ENCODE measurements at regions not wholly inside any gene's neighbourhood (a gene's known extent, or its start where the extent isn't known, plus 50 kb on each side); places are given as distances from the start of the nearest gene placed in this dataset.
"Not testable (repeated sequence)": the region's sequence is repeated elsewhere in the genome, so short reads cannot be mapped to it uniquely, and the experiment has no call there.

GRCh38 chr9:66152406-66152805, 415.5 kb downstream of the FOXD4L4 start:
- DNase-seq, result not testable (repeated sequence)

GRCh38 chr9:66153021-66153725, 416.2 kb downstream of the FOXD4L4 start:
- DNase-seq, result peak; percentile 32 to 66

- not testable (repeated sequence) for DNase-seq
Measured at GRCh38 chr9:66153971-66154691, 417.2 kb downstream of the FOXD4L4 start.

GRCh38 chr9:66182316-66182715, 445.4 kb downstream of the FOXD4L4 start:
- DNase-seq, result not testable (repeated sequence)

GRCh38 chr9:66183648-66184047, 446.7 kb downstream of the FOXD4L4 start:
- not testable (repeated sequence) for DNase-seq

GRCh38 chr9:66197199-66197598, 460.3 kb downstream of the FOXD4L4 start:
- DNase-seq, result not testable (repeated sequence)

GRCh38 chr9:66198421-66198820, 461.5 kb downstream of the FOXD4L4 start:
- not testable (repeated sequence) for DNase-seq

- not testable (repeated sequence) for DNase-seq
Measured at GRCh38 chr9:66206617-66207016, 469.7 kb downstream of the FOXD4L4 start.

GRCh38 chr9:66207914-66208313, 471.0 kb downstream of the FOXD4L4 start:
- not testable (repeated sequence) for DNase-seq

GRCh38 chr9:66244763-66245162, 507.8 kb downstream of the FOXD4L4 start:
- not testable (repeated sequence) for DNase-seq

- DNase-seq, result not testable (repeated sequence)
Measured at GRCh38 chr9:66245481-66245880, 508.5 kb downstream of the FOXD4L4 start.

GRCh38 chr9:66257581-66257980, 520.6 kb downstream of the FOXD4L4 start:
- DNase-seq, result peak in 1 of 2 donors; percentile 0

- not testable (repeated sequence) for DNase-seq
Measured at GRCh38 chr9:66261576-66261975, 524.6 kb downstream of the FOXD4L4 start.

- DNase-seq, result peak in 1 of 2 donors; percentile 0
Measured at GRCh38 chr9:66263621-66264020, 526.7 kb downstream of the FOXD4L4 start.

- peak in 1 of 2 donors; percentile 0 for DNase-seq
Measured at GRCh38 chr9:66264786-66265185, 527.8 kb downstream of the FOXD4L4 start.

- peak in 1 of 2 donors; percentile 0 for DNase-seq
Measured at GRCh38 chr9:66266202-66266601, 529.3 kb downstream of the FOXD4L4 start.

GRCh38 chr9:66266856-66267430, 530.0 kb downstream of the FOXD4L4 start:
- DNase-seq, result not testable (repeated sequence)

GRCh38 chr9:66267684-66268083, 530.7 kb downstream of the FOXD4L4 start:
- peak in 1 of 2 donors; percentile 0 for DNase-seq

GRCh38 chr9:66269024-66269423, 532.1 kb downstream of the FOXD4L4 start:
- DNase-seq, result not testable (repeated sequence)

GRCh38 chr9:66269783-66270182, 532.8 kb downstream of the FOXD4L4 start:
- not testable (repeated sequence) for DNase-seq

GRCh38 chr9:66278809-66279208, 541.9 kb downstream of the FOXD4L4 start:
- not testable (repeated sequence) for DNase-seq
